Endodermal cell (in vitro differentiated cells): ENCODE measurements at regions not wholly inside any gene's neighbourhood (a gene's known extent, or its start where the extent isn't known, plus 50 kb on each side); places are given as distances from the start of the nearest gene placed in this dataset.

ENCODE experiments used
- DNase-seq: peaks from one replicate; pipeline ENCODE4 v3.0.0-alpha.2; 2017
- H3K27ac ChIP-seq: 2 replicates; pipeline ENCODE4 v1.5.1; 2013; ENCODE audit warnings: mild to moderate bottlenecking, low read depth, low read length, moderate library complexity
- H3K27me3 ChIP-seq: 2 replicates; pipeline ENCODE4 v1.6.1; 2013; ENCODE audit warnings: mild to moderate bottlenecking, low read length, moderate library complexity; ENCODE audit not compliant: insufficient read depth, control insufficient read depth, poor library complexity, severe bottlenecking
- H3K36me3 ChIP-seq: 2 replicates; pipeline ENCODE4 v1.7.0; 2013; ENCODE audit warnings: mild to moderate bottlenecking, low read length, moderate library complexity; ENCODE audit not compliant: control insufficient read depth, insufficient read depth
- H3K4me1 ChIP-seq: one replicate; pipeline ENCODE4 v1.7.0; 2013; ENCODE audit warnings: low read length; ENCODE audit not compliant: control insufficient read depth, insufficient read depth
- H3K4me3 ChIP-seq: 2 replicates; pipeline ENCODE4 v1.5.1; 2013; ENCODE audit warnings: mild to moderate bottlenecking, low read length, moderate library complexity
- H3K9ac ChIP-seq: 2 replicates; pipeline ENCODE4 v1.6.1; 2013; ENCODE audit warnings: mild to moderate bottlenecking, low read length, moderate library complexity; ENCODE audit not compliant: poor library complexity, severe bottlenecking; ENCODE audit errors: extremely low read depth
- H3K9me3 ChIP-seq: 2 replicates; pipeline ENCODE4 v1.6.1; 2013; ENCODE audit warnings: mild to moderate bottlenecking, low read length, moderate library complexity; ENCODE audit not compliant: control insufficient read depth
- H3K27ac Mint-ChIP-seq: 2 replicates; pipeline ENCODE4 v1.8.0; 2020; ENCODE audit warnings: mixed read lengths
- H3K27me3 Mint-ChIP-seq: 2 replicates; pipeline ENCODE4 v1.8.0; 2021; ENCODE audit warnings: mild to moderate bottlenecking, mixed read lengths; ENCODE audit not compliant: insufficient read depth
- H3K36me3 Mint-ChIP-seq: 2 replicates; pipeline ENCODE4 v1.8.0; 2020; ENCODE audit warnings: low read depth, mixed read lengths
- H3K4me1 Mint-ChIP-seq: 2 replicates; pipeline ENCODE4 v1.8.0; 2020; ENCODE audit warnings: mixed read lengths
- H3K4me3 Mint-ChIP-seq: 2 replicates; pipeline ENCODE4 v1.8.0; 2020; ENCODE audit warnings: mild to moderate bottlenecking, moderate library complexity, mixed read lengths
- H3K9me3 Mint-ChIP-seq: 2 replicates; pipeline ENCODE4 v1.8.0; 2020; ENCODE audit warnings: mild to moderate bottlenecking, mixed read lengths
- CTCF ChIP-seq: fragments of 200-600 bp; sonication (generic); conservative IDR thresholded peaks from 2 replicates; pipeline ENCODE4 v1.5.0; 2021; ENCODE audit warnings: antibody characterized with exemption, mild to moderate bottlenecking
- WGBS, 2 experiments: methylation state at CpG; one replicate each; pipeline versions ENCODE4 v1.1.5 to v1.1.7; 2013; ENCODE audit warnings: missing lambda C conversion rate in 2 of 2, mixed read lengths in 1 of 2; ENCODE audit not compliant: insufficient coverage in 1 of 2, insufficient read length in 1 of 2; 5-methylcytosine and 5-hydroxymethylcytosine counted together

GRCh38 chr9:18268381-18268780 is 205.6 kb upstream of the ADAMTSL1 start:
- Mint-ChIP-seq H3K27ac (no peak overlapping the region), H3K4me3 (no peak overlapping the region), H3K9me3 (peaks cover 11% of the 10 kb centered on the region), H3K36me3 (no peaks in the 10 kb centered on the region), H3K27me3 (no peaks in the 10 kb centered on the region), H3K4me1 (peaks cover 8% of the 10 kb centered on the region)
- Histone ChIP-seq H3K4me3 (no peak overlapping the region), H3K4me1 (no peaks in the 10 kb centered on the region), H3K27ac (no peak overlapping the region), H3K9me3 (no peaks in the 10 kb centered on the region), H3K36me3 (no peaks in the 10 kb centered on the region), H3K27me3 (no peaks in the 10 kb centered on the region), H3K9ac (no peak overlapping the region)
- no peak for TF ChIP-seq CTCF
- WGBS, 2 experiments, result 38% methylated on average over 1 of the region's 1 CpG; no CpG with 5 or more reads in 1 of the 2 experiments
- DNase-seq, result no peak

DNA sequence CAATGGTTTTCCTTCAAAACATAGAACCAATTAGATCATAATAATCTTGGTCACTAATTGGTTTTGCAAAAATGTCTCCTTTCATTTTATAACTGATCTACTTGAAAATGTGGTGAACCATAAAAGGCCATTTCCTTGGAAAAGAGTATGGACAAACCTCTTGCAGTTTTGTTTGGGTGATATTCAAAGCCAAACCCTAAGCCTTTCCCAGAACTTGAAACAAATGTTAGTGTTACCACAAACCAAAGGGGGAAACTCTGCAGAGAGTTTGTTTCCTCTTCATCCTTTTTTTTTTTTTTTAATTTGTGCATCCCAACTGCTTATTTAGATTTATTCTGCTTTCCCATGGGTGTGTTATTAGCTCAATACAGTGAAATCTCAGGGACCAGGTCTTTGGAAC is 204.4 kb upstream of the ADAMTSL1 start:
- no peak for TF ChIP-seq CTCF
- Mint-ChIP-seq H3K4me1 (peaks cover 6% of the 10 kb centered on the region), H3K27me3 (no peaks in the 10 kb centered on the region), H3K4me3 (no peak overlapping the region), H3K27ac (no peak overlapping the region), H3K9me3 (peaks cover 11% of the 10 kb centered on the region), H3K36me3 (no peaks in the 10 kb centered on the region)
- no peak overlapping the region for H3K4me3 ChIP-seq
- no peaks in the 10 kb centered on the region for H3K4me1 ChIP-seq
- no peaks in the 10 kb centered on the region for H3K9me3 ChIP-seq
- DNase-seq, result no peak
- no peak overlapping the region for H3K9ac ChIP-seq
- H3K27me3 ChIP-seq, result no peaks in the 10 kb centered on the region
- no peaks in the 10 kb centered on the region for H3K36me3 ChIP-seq
- no peak overlapping the region for H3K27ac ChIP-seq

DNA sequence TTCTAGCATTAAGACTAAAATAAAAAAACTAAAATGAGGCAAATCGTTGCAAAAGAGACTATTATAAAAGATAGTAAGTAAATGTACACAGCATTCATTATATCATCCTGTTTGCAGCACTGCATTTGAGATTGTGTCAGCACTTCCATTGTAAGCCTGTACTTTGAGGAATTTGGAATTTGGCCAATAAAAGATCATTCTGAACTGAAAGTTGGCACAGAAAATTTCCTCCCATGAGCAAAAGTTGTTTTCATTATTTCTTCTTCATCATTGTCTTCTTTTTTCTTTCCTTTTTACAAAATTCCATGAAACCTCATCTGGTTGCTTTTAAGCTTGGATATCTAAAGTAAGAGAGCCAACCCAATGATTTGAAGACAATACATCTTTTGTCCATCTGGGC is 199.3 kb upstream of the ADAMTSL1 start:
- Histone ChIP-seq H3K4me1 (no peaks in the 10 kb centered on the region), H3K9me3 (peaks cover 16% of the 10 kb centered on the region), H3K4me3 (no peak overlapping the region), H3K36me3 (no peaks in the 10 kb centered on the region), H3K9ac (no peak overlapping the region), H3K27ac (no peak overlapping the region), H3K27me3 (no peaks in the 10 kb centered on the region)
- no peak for DNase-seq
- no peak overlapping the region for H3K27ac Mint-ChIP-seq
- whole genome bisulfite sequencing, 2 experiments, result 100% methylated on average over 1 of the region's 1 CpG; no CpG with 5 or more reads in 1 of the 2 experiments
- no peak overlapping the region for H3K4me3 Mint-ChIP-seq
- TF ChIP-seq CTCF, result no peak
- H3K4me1 Mint-ChIP-seq, result no peaks in the 10 kb centered on the region
- H3K36me3 Mint-ChIP-seq, result no peaks in the 10 kb centered on the region
- H3K9me3 Mint-ChIP-seq, result peaks cover 24% of the 10 kb centered on the region
- H3K27me3 Mint-ChIP-seq, result no peaks in the 10 kb centered on the region
